ENCODE measurements at regions not wholly inside any gene's neighbourhood (a gene's known extent, or its start where the extent isn't known, plus 50 kb on each side); places are given as distances from the start of the nearest gene placed in this dataset.

GRCh38 chr12:5344131-5344530 is 87.8 kb upstream of the NTF3 start:
- H3K27me3 ChIP-seq, result no peaks in the 10 kb centered on the region
- H3K9me3 ChIP-seq, result peaks cover 2% of the 10 kb centered on the region; the same call in 1 of the 2 replicates
- no peaks in the 10 kb centered on the region for H3K36me3 ChIP-seq
- DNase-seq, result no peak
- no peak overlapping the region for H3K4me3 ChIP-seq

GRCh38 chr12:5345534-5345933 is 86.4 kb upstream of the NTF3 start:
- no peak overlapping the region for H3K4me3 ChIP-seq
- no peaks in the 10 kb centered on the region for H3K9me3 ChIP-seq
- H3K27me3 ChIP-seq, result no peaks in the 10 kb centered on the region; the same call in 1 of the 2 replicates
- DNase-seq, result no peak
- H3K36me3 ChIP-seq, result no peaks in the 10 kb centered on the region

- no peaks in the 10 kb centered on the region for H3K9me3 ChIP-seq
- no peaks in the 10 kb centered on the region; the same call in 1 of the 2 replicates for H3K27me3 ChIP-seq
- no peak for DNase-seq
Measured at GRCh38 chr12:5348057-5348456, 83.9 kb upstream of the NTF3 start.

DNA sequence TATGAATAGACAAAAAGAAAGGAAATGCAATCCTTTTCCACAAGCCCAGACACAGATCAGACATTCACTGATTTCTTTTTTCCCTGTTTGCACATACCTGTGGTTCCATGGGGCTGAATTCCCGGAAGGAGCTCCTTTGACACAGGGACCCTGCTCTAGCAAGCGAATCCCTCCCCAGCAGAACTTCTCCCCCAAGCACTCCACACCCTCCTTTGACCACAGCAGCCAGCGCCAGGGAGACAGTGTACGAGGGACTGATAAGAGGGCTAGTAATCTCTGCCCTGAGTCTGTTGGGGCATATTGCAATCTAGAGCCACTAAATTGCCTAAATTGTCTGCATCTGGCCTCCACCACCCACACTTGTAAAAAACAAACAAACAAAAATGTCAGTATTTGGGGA is 83.4 kb upstream of the NTF3 start:
- Histone ChIP-seq H3K27me3 (no peaks in the 10 kb centered on the region; the same call in 1 of the 2 replicates), H3K9me3 (no peaks in the 10 kb centered on the region; the same call in 1 of the 2 replicates), H3K4me3 (no peak overlapping the region), H3K36me3 (no peaks in the 10 kb centered on the region)
- DNase-seq, result no peak

More at GRCh38 chr12:5348057-5348456, 83.9 kb upstream of the NTF3 start:
- no peaks in the 10 kb centered on the region for H3K36me3 ChIP-seq
- no peak overlapping the region for H3K4me3 ChIP-seq

DNA sequence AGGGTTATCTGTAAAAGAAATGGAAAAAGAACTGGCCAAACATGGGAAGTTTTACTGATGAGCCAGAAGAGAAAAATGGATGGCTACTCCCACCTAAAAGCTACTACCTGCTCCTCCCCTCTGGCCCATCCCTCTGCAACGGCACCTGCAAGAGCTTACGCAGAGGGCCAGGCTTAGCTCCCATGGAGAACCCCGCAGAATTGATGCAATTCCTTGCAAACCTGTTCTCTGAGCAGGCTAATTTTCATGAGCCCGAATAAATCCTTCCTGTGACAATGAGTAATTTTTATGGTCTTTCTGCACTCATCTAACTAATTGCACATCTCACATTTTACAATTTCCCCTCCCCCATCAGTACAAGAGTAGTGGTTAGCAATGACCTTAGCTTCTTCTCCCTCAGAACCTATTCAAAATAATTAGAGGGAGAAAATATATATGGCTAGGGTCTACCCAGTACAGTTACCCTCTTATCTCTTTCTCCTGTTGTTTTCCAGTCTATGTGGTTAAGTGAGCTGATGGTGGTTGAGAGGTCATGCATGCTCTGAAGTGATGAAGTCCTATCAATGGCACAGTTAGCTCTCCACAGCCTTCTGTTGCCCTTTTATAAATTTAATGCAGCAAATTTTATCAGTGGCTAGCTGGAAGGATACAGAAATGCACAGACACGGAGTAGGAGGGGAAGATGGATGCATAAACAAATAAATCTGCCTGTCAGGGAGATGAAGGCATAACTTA is 67.7 kb upstream of the NTF3 start:
- Histone ChIP-seq H3K36me3 (no peaks in the 10 kb centered on the region), H3K27me3 (no peaks in the 10 kb centered on the region), H3K9me3 (no peaks in the 10 kb centered on the region), H3K4me3 (no peak overlapping the region)
- no peak for DNase-seq

- no peak for DNase-seq
- Histone ChIP-seq H3K4me3 (no peak overlapping the region), H3K36me3 (no peaks in the 10 kb centered on the region), H3K9me3 (no peaks in the 10 kb centered on the region), H3K27me3 (no peaks in the 10 kb centered on the region; the same call in 1 of the 2 replicates)
Measured at GRCh38 chr12:5369298-5369697, 62.6 kb upstream of the NTF3 start.

GRCh38 chr12:5371631-5372030 is 60.3 kb upstream of the NTF3 start:
- Histone ChIP-seq H3K36me3 (no peaks in the 10 kb centered on the region), H3K4me3 (no peak overlapping the region)
- DNase-seq, result no peak

GRCh38 chr12:5374713-5375112 is 57.2 kb upstream of the NTF3 start:
- Histone ChIP-seq H3K36me3 (no peaks in the 10 kb centered on the region), H3K27me3 (no peaks in the 10 kb centered on the region; the same call in 1 of the 2 replicates), H3K4me3 (no peak overlapping the region), H3K9me3 (no peaks in the 10 kb centered on the region)
- no peak for DNase-seq

More at GRCh38 chr12:5371631-5372030, 60.3 kb upstream of the NTF3 start:
- Histone ChIP-seq H3K27me3 (no peaks in the 10 kb centered on the region; the same call in 1 of the 2 replicates), H3K9me3 (no peaks in the 10 kb centered on the region)

- no peaks in the 10 kb centered on the region for H3K27me3 ChIP-seq
- DNase-seq, result no peak
- H3K36me3 ChIP-seq, result no peaks in the 10 kb centered on the region
- no peaks in the 10 kb centered on the region for H3K9me3 ChIP-seq
- no peak overlapping the region for H3K4me3 ChIP-seq
Measured at GRCh38 chr12:5375547-5376295, 56.2 kb upstream of the NTF3 start.

GRCh38 chr12:5376591-5377207 is 55.2 kb upstream of the NTF3 start:
- no peak for DNase-seq
- H3K27me3 ChIP-seq, result no peaks in the 10 kb centered on the region
- H3K36me3 ChIP-seq, result no peaks in the 10 kb centered on the region
- no peak overlapping the region for H3K4me3 ChIP-seq
- H3K9me3 ChIP-seq, result no peaks in the 10 kb centered on the region

- H3K9me3 ChIP-seq, result no peaks in the 10 kb centered on the region
- H3K4me3 ChIP-seq, result no peak overlapping the region
- no peaks in the 10 kb centered on the region for H3K27me3 ChIP-seq
- DNase-seq, result no peak
- H3K36me3 ChIP-seq, result no peaks in the 10 kb centered on the region
Measured at GRCh38 chr12:5377997-5378592, 53.8 kb upstream of the NTF3 start.

GRCh38 chr12:5379749-5380496 is 52.0 kb upstream of the NTF3 start:
- no peak overlapping the region for H3K4me3 ChIP-seq
- H3K27me3 ChIP-seq, result no peaks in the 10 kb centered on the region
- peak; percentile 42 for DNase-seq
- no peaks in the 10 kb centered on the region for H3K36me3 ChIP-seq
- no peaks in the 10 kb centered on the region for H3K9me3 ChIP-seq
